Keratinocyte (primary cell): ENCODE measurements at regions not wholly inside any gene's neighbourhood (a gene's known extent, or its start where the extent isn't known, plus 50 kb on each side); places are given as distances from the start of the nearest gene placed in this dataset.

ENCODE experiments used
- DNase-seq: peaks from one replicate; pipeline ENCODE4 v3.0.0-alpha.2; 2011; ENCODE audit warnings: low read depth, missing footprints, low spot score
- FAIRE-seq: peaks from 2 replicates; lab custom pipeline; 2011; peaks lifted over from hg19 to GRCh38; lab: Jason Lieb, UNC
- H2AFZ ChIP-seq: 2 replicates; pipeline ENCODE4 v1.6.0; 2012; ENCODE audit warnings: low read length, control low read depth, inconsistent platforms; ENCODE audit not compliant: control insufficient read depth
- H3K27ac ChIP-seq: 2 replicates; pipeline ENCODE4 v1.5.1; 2011; ENCODE audit warnings: low read length; ENCODE audit not compliant: control insufficient read depth, insufficient read depth
- H3K27me3 ChIP-seq: 3 replicates; pipeline ENCODE4 v1.6.0; 2011; ENCODE audit warnings: low read length; ENCODE audit not compliant: control insufficient read depth, insufficient read depth; ENCODE audit errors: extremely low read depth
- H3K36me3 ChIP-seq, 2 experiments: 2 replicates in 1 of 2; 3 replicates in 1 of 2; pipeline ENCODE4 v1.5.1; 2011; ENCODE audit warnings: low read length in 2 of 2, mild to moderate bottlenecking in 1 of 2; ENCODE audit not compliant: control insufficient read depth in 2 of 2, insufficient read depth in 2 of 2; ENCODE audit errors: extremely low read depth in 1 of 2
- H3K4me1 ChIP-seq: 3 replicates; pipeline ENCODE4 v1.5.1; 2011; ENCODE audit warnings: low read length; ENCODE audit not compliant: control insufficient read depth, insufficient read depth; ENCODE audit errors: extremely low read depth
- H3K4me2 ChIP-seq: 3 replicates; pipeline ENCODE4 v1.6.0; 2011; ENCODE audit warnings: low read depth, low read length; ENCODE audit not compliant: control insufficient read depth, insufficient read depth; ENCODE audit errors: extremely low read depth
- H3K4me3 ChIP-seq, 3 experiments: fragments of 200-600 bp in 1 of 3; sonication (generic) in 1 of 3; 2 replicates in 2 of 3; 3 replicates in 1 of 3; pipeline ENCODE4 v1.5.1; 2011 to 2016; ENCODE audit warnings: low read length in 3 of 3, mild to moderate bottlenecking in 3 of 3, control low read depth in 2 of 3, inconsistent platforms in 1 of 3, low read depth in 1 of 3, mixed read lengths in 1 of 3, mixed run types in 1 of 3, moderate library complexity in 1 of 3; ENCODE audit not compliant: control insufficient read depth in 2 of 3, insufficient read depth in 2 of 3; ENCODE audit errors: extremely low read depth in 1 of 3
- H3K79me2 ChIP-seq: 2 replicates; pipeline ENCODE4 v1.6.0; 2012; ENCODE audit warnings: low read length; ENCODE audit not compliant: control insufficient read depth, insufficient read depth
- H3K9ac ChIP-seq: 3 replicates; pipeline ENCODE4 v1.6.0; 2011; ENCODE audit warnings: low read length; ENCODE audit not compliant: control insufficient read depth, insufficient read depth; ENCODE audit errors: extremely low read depth
- H3K9me1 ChIP-seq: 3 replicates; pipeline ENCODE4 v1.6.0; 2011; ENCODE audit warnings: low read length; ENCODE audit not compliant: control insufficient read depth, insufficient read depth; ENCODE audit errors: extremely low read depth
- H3K9me3 ChIP-seq: 2 replicates; pipeline ENCODE4 v1.5.1; 2012; ENCODE audit warnings: low read depth, low read length; ENCODE audit not compliant: control insufficient read depth
- H4K20me1 ChIP-seq: 3 replicates; pipeline ENCODE4 v1.6.0; 2011; ENCODE audit warnings: low read length; ENCODE audit not compliant: control insufficient read depth, insufficient read depth; ENCODE audit errors: extremely low read depth
- EZH2 ChIP-seq: IDR thresholded peaks from one replicate; pipeline ENCODE4 v1.6.1; 2012; ENCODE audit warnings: inconsistent platforms, mild to moderate bottlenecking, low read length, moderate library complexity
- dilution Hi-C: fragments of 300-500 bp; cut with MboI; formaldehyde crosslinking; loops from one replicate; pipeline ENCODE4 v1.7.0; 2020; ENCODE audit warnings: low sequenced_read_pairs; ENCODE audit not compliant: extremely low pct_ligation_motif_present
- TF ChIP-seq, protein P1 (sequence below), 3 experiments: IDR thresholded peaks in 1 of 3; conservative IDR thresholded peaks in 1 of 3; optimal IDR thresholded peaks in 1 of 3; 2 replicates in 2 of 3; 3 replicates in 1 of 3; pipeline versions ENCODE3 to v1.5.1; 2011; ENCODE audit warnings: low read length in 3 of 3, mild to moderate bottlenecking in 3 of 3, moderate library complexity in 2 of 3, control low read depth in 1 of 3, inconsistent platforms in 1 of 3; ENCODE audit not compliant: insufficient read depth in 2 of 3; ENCODE audit errors: extremely low read depth in 1 of 3

DNA sequence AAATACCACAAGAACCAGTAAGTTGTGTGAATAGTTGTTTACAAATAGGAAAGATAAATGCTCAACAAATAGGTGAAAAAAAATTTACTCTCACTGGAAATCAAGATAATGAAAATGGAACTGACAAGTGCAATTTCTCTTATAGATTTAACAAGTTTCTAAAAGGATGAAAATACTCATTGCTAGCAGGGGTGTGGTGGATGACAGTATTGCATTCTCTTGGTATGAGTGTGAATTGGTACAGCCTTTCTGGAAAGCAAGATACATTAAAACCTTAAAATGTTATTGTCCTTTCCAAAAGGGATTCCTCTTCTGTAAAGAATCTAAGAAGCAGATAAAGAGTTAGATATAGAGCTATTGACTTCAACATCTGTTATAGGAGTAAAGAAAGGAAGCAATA is 240.0 kb upstream of the RPS6KA3 start:
- DNase-seq: no peak
- no peak for TF ChIP-seq EZH2
- TF ChIP-seq, protein P1, sequence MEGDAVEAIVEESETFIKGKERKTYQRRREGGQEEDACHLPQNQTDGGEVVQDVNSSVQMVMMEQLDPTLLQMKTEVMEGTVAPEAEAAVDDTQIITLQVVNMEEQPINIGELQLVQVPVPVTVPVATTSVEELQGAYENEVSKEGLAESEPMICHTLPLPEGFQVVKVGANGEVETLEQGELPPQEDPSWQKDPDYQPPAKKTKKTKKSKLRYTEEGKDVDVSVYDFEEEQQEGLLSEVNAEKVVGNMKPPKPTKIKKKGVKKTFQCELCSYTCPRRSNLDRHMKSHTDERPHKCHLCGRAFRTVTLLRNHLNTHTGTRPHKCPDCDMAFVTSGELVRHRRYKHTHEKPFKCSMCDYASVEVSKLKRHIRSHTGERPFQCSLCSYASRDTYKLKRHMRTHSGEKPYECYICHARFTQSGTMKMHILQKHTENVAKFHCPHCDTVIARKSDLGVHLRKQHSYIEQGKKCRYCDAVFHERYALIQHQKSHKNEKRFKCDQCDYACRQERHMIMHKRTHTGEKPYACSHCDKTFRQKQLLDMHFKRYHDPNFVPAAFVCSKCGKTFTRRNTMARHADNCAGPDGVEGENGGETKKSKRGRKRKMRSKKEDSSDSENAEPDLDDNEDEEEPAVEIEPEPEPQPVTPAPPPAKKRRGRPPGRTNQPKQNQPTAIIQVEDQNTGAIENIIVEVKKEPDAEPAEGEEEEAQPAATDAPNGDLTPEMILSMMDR (optimal IDR thresholded peaks at IDR 0.05 in 1 of 3, IDR thresholded peaks at IDR 0.05 in 1 of 3, conservative IDR thresholded peaks at IDR 0.05 in 1 of 3; ENCODE audit: extremely low read depth in 1 of 3, insufficient read depth in 2 of 3, low read length in 3 of 3): no peak
- no peaks in the 10 kb centered on the region for H3K9me3 ChIP-seq
- no peak for FAIRE-seq
- H3K4me1 ChIP-seq: no peaks in the 10 kb centered on the region
- H3K9ac ChIP-seq: no peak overlapping the region
- no peak overlapping the region for H3K4me2 ChIP-seq
- no peaks in the 10 kb centered on the region for H4K20me1 ChIP-seq
- H2AFZ ChIP-seq: no peak overlapping the region
- H3K27ac ChIP-seq: no peak overlapping the region
- no peaks in the 10 kb centered on the region for H3K79me2 ChIP-seq
- dilution Hi-C loops: no loop called here
- H3K36me3 ChIP-seq: no peaks in the 10 kb centered on the region
- no peaks in the 10 kb centered on the region for H3K9me1 ChIP-seq
- no peak overlapping the region for H3K4me3 ChIP-seq
- no peaks in the 10 kb centered on the region for H3K27me3 ChIP-seq

DNA sequence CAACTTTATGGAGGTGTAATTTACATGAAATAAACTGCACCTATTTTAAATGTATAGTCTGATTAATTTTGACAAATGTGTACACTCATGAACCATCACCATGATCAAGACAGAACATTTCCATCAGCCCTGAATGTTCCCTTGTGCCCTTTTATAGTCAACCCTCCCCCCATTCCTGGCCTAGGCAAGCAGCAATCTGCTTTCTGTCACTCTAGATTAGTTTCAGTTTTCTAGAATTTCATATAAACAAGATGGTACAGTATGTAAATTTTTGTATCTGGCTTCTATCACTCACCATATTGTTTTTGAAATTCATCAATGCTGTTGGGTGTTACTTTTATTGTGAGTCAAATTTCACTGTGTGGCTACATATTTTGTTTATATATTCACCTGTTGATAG is 234.2 kb upstream of the RPS6KA3 start:
- no peaks in the 10 kb centered on the region for H3K4me1 ChIP-seq
- H3K9me1 ChIP-seq: no peaks in the 10 kb centered on the region
- H3K4me3 ChIP-seq: no peak overlapping the region
- H3K4me2 ChIP-seq: no peak overlapping the region
- TF ChIP-seq, protein P1 (optimal IDR thresholded peaks at IDR 0.05 in 1 of 3, IDR thresholded peaks at IDR 0.05 in 1 of 3, conservative IDR thresholded peaks at IDR 0.05 in 1 of 3; ENCODE audit: extremely low read depth in 1 of 3, insufficient read depth in 2 of 3, low read length in 3 of 3): no peak
- TF ChIP-seq EZH2: no peak
- no peaks in the 10 kb centered on the region for H4K20me1 ChIP-seq
- DNase-seq (no peak), FAIRE-seq (no peak)
- H3K27me3 ChIP-seq: no peaks in the 10 kb centered on the region
- H3K36me3 ChIP-seq: no peaks in the 10 kb centered on the region
- H3K79me2 ChIP-seq: no peaks in the 10 kb centered on the region
- H3K9ac ChIP-seq: no peak overlapping the region
- dilution Hi-C loops: no loop called here
- no peak overlapping the region for H3K27ac ChIP-seq
- no peak overlapping the region for H2AFZ ChIP-seq
- H3K9me3 ChIP-seq: no peaks in the 10 kb centered on the region
